ENCODE measurements at regions not wholly inside any gene's neighbourhood (a gene's known extent, or its start where the extent isn't known, plus 50 kb on each side); places are given as distances from the start of the nearest gene placed in this dataset. TPM values are rescaled to one million over a fixed set of nuclear protein-coding genes. Genes with fewer than 3 reads are reported as not detected.
"Not testable (repeated sequence)": the region's sequence is repeated elsewhere in the genome, so short reads cannot be mapped to it uniquely, and the experiment has no call there.

GRCh38 chrY:18836643-18837042 lies 63.1 kb upstream of the HSFY2 start:
- not testable (repeated sequence) for DNase-seq (ENCODE audit: low spot score in 2 of 2); FAIRE-seq

Small RNA genes lying in the stretch of these regions (small RNA-seq; reads per million reads assigned to genes)
- not detected for gene CD24P4
- gene MTCYBP2, result not detected
- not detected for gene RNU6-255P

Data from frontal cortex (tissue), 4 donors.